C4-2B (cell line): ENCODE measurements at regions not wholly inside any gene's neighbourhood (a gene's known extent, or its start where the extent isn't known, plus 50 kb on each side); places are given as distances from the start of the nearest gene placed in this dataset.
"Not testable (repeated sequence)": the region's sequence is repeated elsewhere in the genome, so short reads cannot be mapped to it uniquely, and the experiment has no call there.

Source experiments
- H3K27ac ChIP-seq: fragments of 450-650 bp; 2 replicates; pipeline ENCODE4 v1.5.1; 2017
- CTCF ChIP-seq: fragments of 450-650 bp; conservative IDR thresholded peaks from 2 replicates; pipeline ENCODE4 v1.5.1; 2017; ENCODE audit warnings: mild to moderate bottlenecking
- ZFX ChIP-seq: fragments of 450-650 bp; IDR thresholded peaks from 2 replicates; pipeline ENCODE4 v1.6.1; 2017

- TF ChIP-seq CTCF (no peak), ZFX (no peak)
- H3K27ac ChIP-seq = no peak overlapping the region
These were observed 185.7 kb upstream of the CCNH start for GRCh38 chr5:87598460-87598859.

GRCh38 chr5:87594566-87594965 is 181.8 kb upstream of the CCNH start:
- no peak overlapping the region for H3K27ac ChIP-seq
- TF ChIP-seq CTCF (no peak), ZFX (no peak)

GRCh38 chr5:87589587-87589986 is 176.9 kb upstream of the CCNH start:
- H3K27ac ChIP-seq = no peak overlapping the region
- TF ChIP-seq CTCF (no peak), ZFX (no peak)

- no peak overlapping the region for H3K27ac ChIP-seq
- no peak for TF ChIP-seq ZFX
- TF ChIP-seq CTCF = no peak
These were observed 175.6 kb upstream of the CCNH start for GRCh38 chr5:87588316-87588715.

GRCh38 chr5:87583704-87584103 is 171.0 kb upstream of the CCNH start:
- not testable (repeated sequence) for H3K27ac ChIP-seq

- TF ChIP-seq CTCF (no peak), ZFX (no peak)
- no peak overlapping the region for H3K27ac ChIP-seq
These were observed 169.4 kb upstream of the CCNH start for GRCh38 chr5:87582149-87582548.

GRCh38 chr5:87581661-87582060 is 168.9 kb upstream of the CCNH start:
- no peak for TF ChIP-seq CTCF
- no peak for TF ChIP-seq ZFX
- no peak overlapping the region for H3K27ac ChIP-seq

GRCh38 chr5:87579678-87580077 is 166.9 kb upstream of the CCNH start:
- TF ChIP-seq CTCF = no peak
- no peak for TF ChIP-seq ZFX
- H3K27ac ChIP-seq = no peak overlapping the region
